IPS DF 6.9 (cell line): ENCODE measurements at regions not wholly inside any gene's neighbourhood (a gene's known extent, or its start where the extent isn't known, plus 50 kb on each side); places are given as distances from the start of the nearest gene placed in this dataset.

ENCODE experiments used
- DNase-seq: peaks from one replicate; pipeline ENCODE4 v3.0.0-alpha.2; 2013; ENCODE audit warnings: low read depth, low spot score
- H3K27ac ChIP-seq: one replicate; pipeline ENCODE4 v1.5.1; 2013; ENCODE audit warnings: low read length, control low read depth
- H3K27me3 ChIP-seq: 2 replicates; pipeline ENCODE4 v1.6.1; 2013; ENCODE audit warnings: mild to moderate bottlenecking, low read length; ENCODE audit not compliant: control insufficient read depth, insufficient read depth
- H3K36me3 ChIP-seq: 2 replicates; pipeline ENCODE4 v1.6.1; 2013; ENCODE audit warnings: low read length; ENCODE audit not compliant: control insufficient read depth, insufficient read depth
- H3K4me1 ChIP-seq: 2 replicates; pipeline ENCODE4 v1.6.1; 2013; ENCODE audit warnings: low read length; ENCODE audit not compliant: control insufficient read depth, insufficient read depth
- H3K4me3 ChIP-seq: 2 replicates; pipeline ENCODE4 v1.5.1; 2013; ENCODE audit warnings: mild to moderate bottlenecking, low read length
- H3K9me3 ChIP-seq: 2 replicates; pipeline ENCODE4 v1.6.1; 2013; ENCODE audit warnings: low read length, inconsistent platforms; ENCODE audit not compliant: control insufficient read depth, insufficient read depth
- WGBS: extraction: QIAGEN DNeasy Blood & Tissue Kit; methylation state at CpG from one replicate; pipeline ENCODE4 v1.1.7; 2013; ENCODE audit warnings: mixed read lengths, missing lambda C conversion rate; ENCODE audit not compliant: insufficient read length, insufficient coverage; 5-methylcytosine and 5-hydroxymethylcytosine counted together

GRCh38 chr11:69887330-69887729 lies 68.1 kb upstream of the FGF3 start:
- no peak overlapping the region for H3K4me3 ChIP-seq
- H3K27me3 ChIP-seq: no peaks in the 10 kb centered on the region
- peaks cover 2% of the 10 kb centered on the region for H3K4me1 ChIP-seq
- DNase-seq: no peak
- H3K9me3 ChIP-seq: no peaks in the 10 kb centered on the region
- no peaks in the 10 kb centered on the region for H3K36me3 ChIP-seq
- no peak overlapping the region for H3K27ac ChIP-seq
- WGBS: no CpG with 5 or more reads among the region's 2 CpGs

- no peaks in the 10 kb centered on the region for H3K36me3 ChIP-seq
These were observed 68.7 kb upstream of the FGF3 start for GRCh38 chr11:69887841-69888427.

GRCh38 chr11:69888483-69889181 lies 69.4 kb upstream of the FGF3 start:
- no peaks in the 10 kb centered on the region for H3K36me3 ChIP-seq
- peak; percentile 78 for DNase-seq
- no CpG with 5 or more reads among the region's 13 CpGs for WGBS

More at GRCh38 chr11:69887841-69888427, 68.7 kb upstream of the FGF3 start:
- Histone ChIP-seq H3K27ac (no peak overlapping the region), H3K9me3 (no peaks in the 10 kb centered on the region), H3K4me3 (no peak overlapping the region), H3K27me3 (no peaks in the 10 kb centered on the region), H3K4me1 (peaks cover 2% of the 10 kb centered on the region)
- WGBS: no CpG with 5 or more reads among the region's 10 CpGs
- no peak for DNase-seq

GRCh38 chr11:69889400-69890318 lies 70.4 kb upstream of the FGF3 start:
- H3K9me3 ChIP-seq: no peaks in the 10 kb centered on the region
- peak overlapping the region; percentile 8; the same call in 1 of the 2 replicates for H3K4me3 ChIP-seq
- no peak overlapping the region for H3K27ac ChIP-seq
- H3K4me1 ChIP-seq: peaks cover 2% of the 10 kb centered on the region
- no peaks in the 10 kb centered on the region for H3K36me3 ChIP-seq
- WGBS: no CpG with 5 or more reads among the region's 27 CpGs
- H3K27me3 ChIP-seq: no peaks in the 10 kb centered on the region
- no peak for DNase-seq

More at GRCh38 chr11:69888483-69889181, 69.4 kb upstream of the FGF3 start:
- no peaks in the 10 kb centered on the region for H3K9me3 ChIP-seq
- H3K4me1 ChIP-seq: peaks cover 2% of the 10 kb centered on the region
- H3K27me3 ChIP-seq: no peaks in the 10 kb centered on the region
- H3K27ac ChIP-seq: no peak overlapping the region
- no peak overlapping the region for H3K4me3 ChIP-seq

GRCh38 chr11:69890476-69890875 lies 71.3 kb upstream of the FGF3 start:
- Histone ChIP-seq H3K27ac (no peak overlapping the region), H3K4me3 (no peak overlapping the region), H3K36me3 (no peaks in the 10 kb centered on the region), H3K9me3 (no peaks in the 10 kb centered on the region), H3K4me1 (peaks cover 2% of the 10 kb centered on the region), H3K27me3 (no peaks in the 10 kb centered on the region)
- WGBS: no CpG with 5 or more reads among the region's 6 CpGs
- DNase-seq: no peak

- Histone ChIP-seq H3K36me3 (no peaks in the 10 kb centered on the region), H3K4me1 (peaks cover 2% of the 10 kb centered on the region), H3K9me3 (no peaks in the 10 kb centered on the region), H3K4me3 (no peak overlapping the region), H3K27me3 (no peaks in the 10 kb centered on the region), H3K27ac (no peak overlapping the region)
- no CpG with 5 or more reads among the region's 46 CpGs for WGBS
- no peak for DNase-seq
These were observed 72.4 kb upstream of the FGF3 start for GRCh38 chr11:69891421-69892236.

- no peaks in the 10 kb centered on the region for H3K27me3 ChIP-seq
- no CpG with 5 or more reads among the region's 29 CpGs for WGBS
- H3K9me3 ChIP-seq: no peaks in the 10 kb centered on the region
- DNase-seq: peak; percentile 61
- H3K27ac ChIP-seq: no peak overlapping the region
- no peaks in the 10 kb centered on the region for H3K36me3 ChIP-seq
- peaks cover 2% of the 10 kb centered on the region for H3K4me1 ChIP-seq
- no peak overlapping the region for H3K4me3 ChIP-seq
These were observed 73.2 kb upstream of the FGF3 start for GRCh38 chr11:69892237-69892985.

GRCh38 chr11:69892986-69893555 lies 73.9 kb upstream of the FGF3 start:
- peaks cover 2% of the 10 kb centered on the region for H3K4me1 ChIP-seq
- H3K9me3 ChIP-seq: no peaks in the 10 kb centered on the region
- WGBS: no CpG with 5 or more reads among the region's 11 CpGs
- H3K27me3 ChIP-seq: no peaks in the 10 kb centered on the region
- H3K27ac ChIP-seq: no peak overlapping the region
- H3K36me3 ChIP-seq: no peaks in the 10 kb centered on the region
- H3K4me3 ChIP-seq: no peak overlapping the region
- no peak for DNase-seq

GRCh38 chr11:69893631-69894030 lies 74.4 kb upstream of the FGF3 start:
- Histone ChIP-seq H3K4me1 (peaks cover 2% of the 10 kb centered on the region), H3K36me3 (no peaks in the 10 kb centered on the region), H3K9me3 (no peaks in the 10 kb centered on the region), H3K27me3 (no peaks in the 10 kb centered on the region), H3K27ac (no peak overlapping the region), H3K4me3 (no peak overlapping the region)
- WGBS: no CpG with 5 or more reads among the region's 10 CpGs
- DNase-seq: no peak
